GM21529 (cell line): ENCODE measurements at regions not wholly inside any gene's neighbourhood (a gene's known extent, or its start where the extent isn't known, plus 50 kb on each side); places are given as distances from the start of the nearest gene placed in this dataset.

Experiments
- ATAC-seq: cut with Tn5 transposase; IDR thresholded peaks from one replicate; pipeline ENCODE4 v1.9.1; 2021; ENCODE audit not compliant: unreplicated experiment

- no peak for ATAC-seq
Observed at GRCh38 chr3:65118912-65119499, 431.2 kb upstream of the ADAMTS9 start.

DNA sequence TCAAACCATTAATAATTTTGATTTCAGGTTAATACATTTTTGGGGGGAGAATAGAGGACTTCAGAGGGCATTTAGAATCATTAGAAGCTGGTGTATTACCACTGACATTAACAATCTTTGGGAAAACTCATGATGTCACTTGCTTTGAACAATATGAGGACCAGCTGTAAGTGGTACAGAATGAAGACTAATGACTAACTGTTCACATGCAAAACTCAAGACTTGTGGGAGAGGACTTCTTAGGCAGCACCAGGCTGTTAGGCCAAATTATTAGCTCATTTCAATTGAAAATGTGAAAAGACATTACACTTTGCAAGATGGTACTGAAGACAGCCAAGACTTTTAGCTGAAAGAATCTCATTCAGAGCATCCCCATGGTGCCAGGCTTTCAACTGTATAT is 426.2 kb upstream of the ADAMTS9 start:
- no peak for ATAC-seq

GRCh38 chr3:65112751-65113300 is 425.0 kb upstream of the ADAMTS9 start:
- ATAC-seq, result no peak

GRCh38 chr3:65110661-65111060 is 422.9 kb upstream of the ADAMTS9 start:
- ATAC-seq, result no peak

GRCh38 chr3:65109966-65110500 is 422.2 kb upstream of the ADAMTS9 start:
- no peak for ATAC-seq

DNA sequence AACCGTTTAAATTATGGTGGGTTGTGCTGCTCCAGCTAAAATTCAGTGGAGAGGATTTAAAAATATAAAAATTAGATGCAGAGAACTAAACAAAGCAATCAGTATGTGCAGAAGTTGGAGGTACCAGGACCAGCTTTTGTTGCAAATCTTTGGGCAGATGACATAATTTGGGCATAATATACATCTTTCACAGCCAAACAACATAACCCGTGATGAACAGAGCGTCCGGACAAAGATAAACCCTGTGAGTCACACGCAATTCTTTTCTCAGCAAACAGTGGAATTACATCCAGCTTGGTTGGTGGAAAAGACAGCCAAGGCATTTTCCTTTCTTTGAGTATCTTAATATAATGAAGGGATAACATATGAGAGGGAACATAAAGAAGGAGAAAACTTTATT is 419.4 kb upstream of the ADAMTS9 start:
- ATAC-seq, result no peak

DNA sequence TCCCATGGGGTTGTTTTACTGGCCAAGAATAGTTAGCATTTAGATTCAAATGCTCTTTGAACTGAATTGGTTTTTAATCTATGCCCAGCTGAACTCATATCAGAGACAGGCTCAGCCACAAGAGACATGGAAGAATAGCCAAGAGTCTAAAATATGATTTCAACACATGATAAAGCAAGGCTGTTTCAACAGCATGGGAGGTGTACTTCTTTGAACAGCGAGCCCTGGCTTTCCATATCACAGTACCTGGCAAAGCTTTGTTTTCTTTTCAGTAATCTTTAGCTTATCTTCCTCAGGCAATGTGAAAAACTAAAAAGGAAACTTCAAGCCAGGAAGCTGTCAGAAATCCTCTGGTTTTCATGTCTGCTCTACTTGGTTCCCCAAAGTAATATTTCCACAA is 413.6 kb upstream of the ADAMTS9 start:
- ATAC-seq, result no peak

DNA sequence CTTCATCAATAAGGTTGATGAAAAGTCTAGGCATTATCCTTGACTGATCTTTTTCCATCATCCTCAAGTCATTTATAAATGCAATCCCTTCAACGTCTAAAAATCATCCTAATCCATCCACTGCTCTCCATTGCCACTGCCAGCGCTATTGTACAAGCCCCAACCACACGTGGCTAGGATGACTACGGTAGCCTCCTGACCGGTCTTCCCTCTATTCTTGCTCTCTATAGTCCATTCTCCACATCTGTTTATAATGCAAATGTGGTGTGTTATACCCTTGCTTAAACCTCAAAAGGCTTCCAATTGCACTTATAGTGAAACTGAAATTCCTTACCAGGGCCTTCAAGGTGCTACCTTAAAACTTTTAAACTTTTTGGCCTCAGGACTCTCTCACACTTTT is 410.6 kb upstream of the ADAMTS9 start:
- no peak for ATAC-seq

DNA sequence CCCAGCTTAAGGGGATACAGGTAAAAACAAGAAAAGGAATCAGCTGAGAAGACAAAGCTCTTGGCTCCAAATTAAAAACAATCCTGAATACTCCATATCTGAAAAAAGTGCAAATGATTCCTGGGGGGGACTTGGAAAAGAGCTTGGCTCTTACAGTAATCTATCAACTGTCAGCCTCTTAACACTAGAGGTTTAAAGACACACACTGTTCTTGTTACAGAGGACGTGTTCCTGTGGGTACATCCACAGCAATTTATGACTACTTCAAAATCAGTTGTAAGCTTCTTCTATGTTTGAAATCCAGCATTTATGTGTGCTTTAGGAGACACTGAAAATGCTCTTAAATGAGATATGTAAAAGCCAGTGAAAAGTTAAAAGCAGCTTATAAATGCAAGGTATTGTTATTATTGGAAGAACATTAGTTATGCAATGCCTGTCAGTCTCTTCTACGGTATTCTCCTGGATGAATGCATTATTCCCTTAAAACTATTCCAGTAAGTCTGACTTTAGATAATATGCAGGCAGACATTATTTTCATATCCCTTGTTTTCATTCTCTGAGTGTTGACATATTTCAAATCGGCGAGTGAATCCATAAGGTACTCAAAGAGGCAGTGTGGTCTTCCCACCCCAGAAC is 408.4 kb upstream of the ADAMTS9 start:
- ATAC-seq, result no peak

DNA sequence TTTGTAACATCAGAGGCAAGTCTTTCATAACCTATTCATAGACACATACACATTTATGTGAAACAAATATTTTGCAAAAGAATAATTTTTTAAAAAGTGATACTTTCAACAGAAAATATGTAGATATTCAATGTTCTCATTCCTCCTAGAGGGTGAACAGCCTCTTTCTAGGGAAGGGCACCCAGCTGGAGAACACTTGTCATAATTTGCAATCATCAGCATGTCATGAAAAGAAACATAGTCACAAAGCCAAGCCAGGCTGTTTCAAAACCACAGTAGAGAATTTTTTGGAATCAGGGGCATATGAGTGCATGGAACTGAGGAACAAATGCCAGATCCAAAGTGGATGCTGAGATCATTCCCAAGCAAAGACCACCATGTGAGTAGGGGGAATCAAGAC is 406.9 kb upstream of the ADAMTS9 start:
- no peak for ATAC-seq

DNA sequence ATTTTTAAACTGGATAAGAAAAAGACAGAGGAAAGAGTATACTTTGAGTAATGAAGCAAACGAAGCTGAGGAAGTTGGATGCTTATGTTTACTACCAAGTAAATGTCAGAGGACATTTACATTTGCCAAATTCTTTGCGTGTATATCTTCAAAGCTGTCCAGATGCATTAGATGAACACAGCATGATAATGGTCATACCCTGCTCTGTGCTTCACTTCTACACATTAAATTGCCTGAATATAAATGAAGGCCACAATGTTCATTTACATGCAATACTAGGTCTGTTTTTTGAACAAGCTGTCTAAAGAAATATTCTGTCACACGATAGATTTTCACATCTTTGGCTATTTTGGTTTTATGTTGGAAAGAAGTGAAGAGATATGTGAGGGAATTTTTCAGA is 405.8 kb upstream of the ADAMTS9 start:
- ATAC-seq, result no peak

GRCh38 chr3:65091565-65091964 is 403.8 kb upstream of the ADAMTS9 start:
- no peak for ATAC-seq

- ATAC-seq, result no peak
Observed at GRCh38 chr3:65083240-65083639, 395.4 kb upstream of the ADAMTS9 start.

- ATAC-seq, result no peak
Observed at GRCh38 chr3:65081536-65081935, 393.7 kb upstream of the ADAMTS9 start.

- ATAC-seq, result no peak
Observed at GRCh38 chr3:65080432-65080831, 392.6 kb upstream of the ADAMTS9 start.

DNA sequence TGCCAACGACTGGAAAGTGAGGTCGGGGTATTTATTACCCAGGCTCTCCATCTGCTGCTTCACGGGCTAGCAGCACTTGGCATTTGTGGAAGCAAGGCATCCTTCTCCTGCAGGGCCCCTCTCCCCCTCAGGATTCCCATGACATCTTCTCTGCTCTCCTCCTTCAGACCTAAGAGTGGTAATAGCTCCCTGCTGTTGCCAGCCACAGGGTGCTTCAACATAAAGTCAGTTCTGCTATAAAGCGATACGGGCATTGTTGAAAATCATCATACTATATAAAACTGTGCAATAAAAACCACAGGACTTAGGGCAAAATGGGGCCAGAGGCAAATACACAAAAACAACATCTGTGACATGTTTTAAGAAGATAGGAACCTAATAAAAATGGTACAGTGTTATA is 391.8 kb upstream of the ADAMTS9 start:
- no peak for ATAC-seq

DNA sequence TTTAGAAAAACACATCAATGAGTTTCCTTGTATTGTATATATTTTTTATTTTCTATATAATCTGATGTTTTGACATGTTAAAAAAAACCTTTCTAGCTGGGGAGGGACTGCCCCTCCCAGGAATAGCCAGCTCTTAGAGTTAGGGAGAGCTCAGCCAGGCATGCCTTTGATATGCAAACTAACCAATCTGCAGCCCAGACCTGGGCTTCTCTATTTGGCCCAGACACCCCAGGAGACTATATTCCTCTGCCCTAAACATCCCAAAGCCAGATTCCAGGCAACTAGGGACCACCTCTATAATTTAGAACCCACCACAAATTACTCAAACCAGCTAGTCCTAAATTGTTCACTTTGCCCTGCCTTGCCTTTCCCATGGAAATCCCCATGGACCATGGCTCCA is 390.9 kb upstream of the ADAMTS9 start:
- ATAC-seq, result no peak

GRCh38 chr3:65077124-65077523 is 389.3 kb upstream of the ADAMTS9 start:
- no peak for ATAC-seq

GRCh38 chr3:65070968-65071367 is 383.2 kb upstream of the ADAMTS9 start:
- ATAC-seq, result no peak

DNA sequence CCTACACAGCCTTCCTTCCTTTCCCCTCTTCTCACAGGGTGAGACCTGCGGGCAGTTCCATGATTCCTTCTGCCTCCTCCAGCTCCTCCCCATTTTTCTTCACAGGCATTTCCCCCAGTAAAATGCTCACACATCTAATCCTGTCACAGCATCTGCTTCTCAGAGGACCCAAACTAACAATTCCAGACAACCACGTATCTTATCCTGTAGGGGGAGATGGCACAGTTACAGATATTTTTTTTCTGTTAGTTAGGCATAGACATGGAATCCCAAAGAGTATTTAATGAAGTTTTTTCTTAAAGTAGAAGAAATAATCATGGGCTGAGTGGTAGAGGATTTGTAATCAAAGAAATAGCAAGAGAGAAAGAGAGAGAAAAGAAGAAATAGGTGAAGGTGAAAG is 373.1 kb upstream of the ADAMTS9 start:
- no peak for ATAC-seq

DNA sequence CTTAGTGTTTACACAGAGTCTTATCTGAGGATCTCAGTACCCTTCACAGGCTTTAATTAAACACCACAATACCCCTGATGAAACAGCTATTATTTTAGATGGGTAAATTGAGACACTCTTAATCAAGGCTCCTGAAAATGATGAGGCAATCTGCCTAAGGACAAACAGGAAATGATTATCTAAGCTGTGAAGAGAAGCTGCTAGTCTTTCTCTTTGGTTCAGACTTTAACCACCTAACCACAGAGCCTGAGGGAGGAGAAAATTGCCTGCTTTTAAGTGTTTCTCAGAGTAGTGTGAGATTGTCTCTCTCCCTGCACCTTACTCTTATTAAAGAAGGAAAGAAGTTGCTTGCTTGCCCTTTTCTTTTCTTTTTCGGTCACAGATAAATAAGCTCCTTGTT is 364.3 kb upstream of the ADAMTS9 start:
- ATAC-seq, result no peak

DNA sequence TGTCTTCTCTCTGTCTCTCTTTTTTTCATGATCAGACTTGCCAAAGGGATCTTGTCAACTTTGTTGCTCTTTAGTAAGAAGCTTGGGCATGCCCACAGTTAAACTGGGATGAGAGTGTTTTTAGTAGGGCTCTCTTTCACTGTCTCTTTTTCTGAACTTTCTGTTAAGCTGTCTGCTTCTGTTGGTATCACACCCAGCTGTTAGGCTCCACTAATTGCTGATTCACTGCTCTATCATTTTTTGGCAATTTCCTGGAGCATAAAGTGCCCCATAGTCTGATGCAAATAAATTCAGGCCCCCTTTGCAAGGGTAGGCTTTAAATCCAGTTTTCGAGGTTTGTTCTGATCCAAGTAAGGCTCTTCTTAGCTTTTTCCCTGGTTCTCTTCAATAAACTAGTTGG is 360.4 kb upstream of the ADAMTS9 start:
- no peak for ATAC-seq

- ATAC-seq, result no peak
Observed at GRCh38 chr3:65045138-65045537, 357.3 kb upstream of the ADAMTS9 start.
